NT2/D1 (cell line): ENCODE measurements at regions not wholly inside any gene's neighbourhood (a gene's known extent, or its start where the extent isn't known, plus 50 kb on each side); places are given as distances from the start of the nearest gene placed in this dataset.

Source experiments
- DNase-seq: peaks from one replicate; pipeline ENCODE4 v3.0.0-alpha.2; 2011; ENCODE audit warnings: low read depth, low spot score
- H3K27me3 ChIP-seq: 2 replicates; pipeline ENCODE4 v1.6.0; 2011; ENCODE audit warnings: mild to moderate bottlenecking; ENCODE audit not compliant: insufficient read length, insufficient read depth
- H3K36me3 ChIP-seq: 2 replicates; pipeline ENCODE4 v1.6.1; 2011; ENCODE audit warnings: mild to moderate bottlenecking, low read length, mixed read lengths; ENCODE audit not compliant: insufficient read depth, insufficient read length
- H3K4me1 ChIP-seq: 2 replicates; pipeline ENCODE4 v1.5.1; 2011; ENCODE audit not compliant: insufficient read depth, insufficient read length
- H3K4me3 ChIP-seq: 2 replicates; pipeline ENCODE4 v1.5.1; 2011; ENCODE audit warnings: low read depth; ENCODE audit not compliant: insufficient read length
- H3K9ac ChIP-seq: 2 replicates; pipeline ENCODE4 v1.6.0; 2011; ENCODE audit warnings: low read depth; ENCODE audit not compliant: insufficient read length
- H3K9me3 ChIP-seq: 2 replicates; pipeline ENCODE4 v1.5.1; 2011; ENCODE audit warnings: mild to moderate bottlenecking, low read length; ENCODE audit not compliant: insufficient read depth
- SUZ12 ChIP-seq: IDR thresholded peaks from 2 replicates; pipeline ENCODE4 v1.6.1; 2011; ENCODE audit not compliant: insufficient read length, insufficient read depth; ENCODE audit errors: extremely low read depth
- YY1 ChIP-seq: IDR thresholded peaks from 2 replicates; pipeline ENCODE4 v1.6.1; 2011; ENCODE audit not compliant: insufficient read length, insufficient read depth
- ZNF274 ChIP-seq: IDR thresholded peaks from 2 replicates; pipeline ENCODE4 v1.6.1; 2011; ENCODE audit warnings: mild to moderate bottlenecking, low read depth, low read length

DNA sequence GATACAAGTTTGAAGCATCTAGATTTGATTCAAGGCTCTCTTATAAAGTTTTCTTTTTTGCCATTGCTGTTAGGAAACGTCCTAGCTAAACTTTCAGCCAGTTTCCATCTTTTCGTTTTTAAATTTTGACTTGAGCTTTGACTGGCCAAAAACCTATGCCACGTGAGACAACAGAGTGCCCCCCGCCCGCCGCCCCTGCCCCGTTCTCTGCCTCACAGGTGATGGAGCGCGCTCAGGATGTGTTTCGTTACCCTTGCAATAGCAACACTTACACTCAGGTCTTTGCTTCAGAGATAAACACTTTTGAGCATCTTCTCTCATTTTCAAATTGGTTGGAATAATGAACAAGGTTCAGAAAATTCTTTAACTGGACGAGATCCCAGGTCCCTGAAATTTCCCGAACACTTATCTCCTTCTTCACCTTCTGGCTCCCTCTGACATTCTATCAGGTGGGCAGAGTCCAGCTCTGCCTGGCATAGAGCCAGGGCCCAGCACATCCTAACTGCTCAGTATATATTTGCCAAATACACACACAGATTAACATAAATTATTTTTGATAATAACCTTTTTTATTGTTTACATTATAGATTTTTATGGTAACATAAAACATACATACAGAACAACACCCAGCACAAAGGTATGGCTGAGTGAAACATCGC is 301.1 kb downstream of the IRS2 start:
- Histone ChIP-seq H3K9ac (no peak overlapping the region), H3K4me3 (no peak overlapping the region), H3K9me3 (peaks cover 11% of the 10 kb centered on the region; the same call in 1 of the 2 replicates), H3K4me1 (no peaks in the 10 kb centered on the region), H3K36me3 (no peaks in the 10 kb centered on the region), H3K27me3 (no peaks in the 10 kb centered on the region)
- TF ChIP-seq ZNF274 (no peak), YY1 (no peak)
- DNase-seq = no peak

DNA sequence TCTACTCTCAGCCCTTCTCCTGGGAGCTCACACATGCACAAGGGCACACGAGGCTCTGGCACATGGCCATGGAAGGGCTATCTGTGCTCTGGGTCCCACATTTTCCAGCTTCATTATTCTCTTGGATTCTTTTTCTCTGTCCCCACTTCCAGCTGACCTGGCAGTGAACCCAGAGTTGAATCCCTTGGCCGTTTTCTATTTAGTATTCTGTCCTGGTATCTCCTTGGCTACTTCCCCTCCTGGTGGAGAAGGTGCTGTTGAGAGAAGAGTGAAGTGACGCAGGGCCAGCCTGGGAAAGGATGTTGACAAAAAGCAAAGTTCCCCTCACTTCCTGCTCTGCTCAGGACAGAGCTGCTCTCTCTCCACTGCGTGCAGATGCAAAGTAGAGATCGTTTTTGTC is 303.1 kb downstream of the IRS2 start:
- DNase-seq = no peak
- no peaks in the 10 kb centered on the region for H3K4me1 ChIP-seq
- no peaks in the 10 kb centered on the region for H3K27me3 ChIP-seq
- no peaks in the 10 kb centered on the region for H3K9me3 ChIP-seq
- H3K36me3 ChIP-seq = no peaks in the 10 kb centered on the region
- H3K9ac ChIP-seq = no peak overlapping the region
- TF ChIP-seq ZNF274 = no peak
- no peak for TF ChIP-seq YY1
- no peak for TF ChIP-seq SUZ12
- no peak overlapping the region for H3K4me3 ChIP-seq

DNA sequence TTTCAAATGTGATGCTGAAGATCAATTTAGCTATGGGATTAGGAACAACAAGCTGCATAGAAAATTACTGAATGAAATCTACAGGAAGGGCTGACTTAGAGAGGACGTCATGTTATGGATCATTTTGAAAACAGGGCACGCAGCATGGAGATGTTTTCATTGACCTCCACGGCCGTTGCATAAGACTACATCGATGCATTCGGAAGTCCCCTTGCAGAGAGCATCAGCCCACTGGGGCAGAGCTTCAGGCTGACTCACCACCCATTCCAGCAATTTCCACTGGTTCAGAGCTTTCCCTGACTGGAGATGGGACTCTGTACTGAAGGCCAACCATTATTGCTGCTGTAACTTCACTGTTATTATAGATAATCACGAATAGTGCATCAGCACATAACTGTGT is 305.3 kb downstream of the IRS2 start:
- H3K4me3 ChIP-seq = no peak overlapping the region
- H3K9me3 ChIP-seq = no peaks in the 10 kb centered on the region
- no peaks in the 10 kb centered on the region for H3K27me3 ChIP-seq
- no peaks in the 10 kb centered on the region for H3K4me1 ChIP-seq
- no peak for TF ChIP-seq SUZ12
- TF ChIP-seq ZNF274 = no peak
- no peak for TF ChIP-seq YY1
- no peak overlapping the region for H3K9ac ChIP-seq
- DNase-seq = no peak
- H3K36me3 ChIP-seq = no peaks in the 10 kb centered on the region

DNA sequence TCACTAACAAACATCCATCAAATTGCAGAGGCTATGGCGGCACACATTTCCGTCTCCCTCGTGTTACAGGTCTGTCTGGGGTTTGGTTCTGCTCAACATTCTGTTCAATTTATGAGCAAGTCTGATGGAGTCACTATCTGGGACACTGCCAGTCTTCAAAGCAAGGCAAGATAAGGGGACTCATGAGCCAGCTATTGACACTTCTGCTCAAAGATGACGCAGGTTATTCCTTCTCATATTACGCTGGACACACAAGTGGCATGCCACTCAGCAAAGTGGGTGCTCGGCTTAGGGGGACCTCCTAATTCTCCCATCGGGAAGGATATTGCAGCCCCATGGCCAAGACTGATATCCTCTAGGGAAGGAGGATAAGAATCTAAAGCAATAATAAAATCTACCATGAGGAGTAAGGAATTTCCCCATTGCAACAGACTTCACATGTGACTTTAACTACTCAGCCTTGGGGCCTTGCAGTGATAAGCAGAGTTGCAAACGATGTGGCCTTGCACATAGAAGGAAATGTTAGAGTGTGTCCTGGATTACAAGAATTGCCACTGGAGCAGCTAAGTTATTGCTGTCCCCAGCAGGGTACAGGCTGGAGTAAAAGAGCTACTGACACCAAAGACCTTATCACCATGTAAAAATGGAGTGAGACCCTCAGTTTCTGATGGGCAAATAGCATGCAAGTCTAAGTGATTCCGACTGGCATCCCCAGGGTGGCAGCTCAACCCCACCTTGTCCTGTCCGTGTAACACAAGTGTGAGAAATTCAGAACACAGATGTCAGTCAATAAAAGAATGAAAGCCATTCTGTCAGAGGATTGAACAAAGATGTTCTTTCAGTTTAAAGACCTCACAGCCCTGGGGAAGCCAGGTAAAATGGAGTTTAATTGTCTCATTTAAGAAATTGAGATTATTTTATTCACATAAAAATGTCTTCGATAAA is 306.1 kb downstream of the IRS2 start:
- TF ChIP-seq SUZ12 (no peak), YY1 (no peak), ZNF274 (no peak)
- DNase-seq = no peak
- no peak overlapping the region for H3K9ac ChIP-seq

DNA sequence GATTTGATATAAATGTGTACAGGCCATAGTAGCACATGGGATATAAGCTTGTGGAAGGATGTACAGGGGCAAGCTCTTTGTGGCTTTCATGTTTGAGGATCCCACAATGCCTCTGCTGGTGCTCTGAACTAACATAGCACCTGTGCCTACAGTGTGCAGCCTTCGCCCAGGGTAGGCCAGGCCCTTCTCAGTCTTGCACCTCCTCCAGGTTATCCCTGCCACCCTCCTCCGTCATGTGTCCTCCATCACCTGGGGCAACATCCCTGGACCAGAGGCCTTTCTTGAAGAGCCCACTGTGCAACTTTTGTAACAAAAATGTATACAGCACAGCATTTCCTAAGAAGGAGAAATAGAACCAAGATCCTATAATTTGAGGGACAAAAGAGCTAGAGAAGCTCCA is 306.8 kb downstream of the IRS2 start:
- no peak for DNase-seq
- Histone ChIP-seq H3K9me3 (no peaks in the 10 kb centered on the region), H3K4me1 (no peaks in the 10 kb centered on the region), H3K9ac (no peak overlapping the region), H3K4me3 (no peak overlapping the region), H3K27me3 (no peaks in the 10 kb centered on the region), H3K36me3 (no peaks in the 10 kb centered on the region)
- no peak for TF ChIP-seq ZNF274
- TF ChIP-seq YY1 = no peak
- no peak for TF ChIP-seq SUZ12

More for the DNA sequence above, 306.1 kb downstream of the IRS2 start:
- H3K9me3 ChIP-seq = no peaks in the 10 kb centered on the region
- H3K27me3 ChIP-seq = no peaks in the 10 kb centered on the region
- no peak overlapping the region for H3K4me3 ChIP-seq
- no peaks in the 10 kb centered on the region for H3K4me1 ChIP-seq
- no peaks in the 10 kb centered on the region for H3K36me3 ChIP-seq

DNA sequence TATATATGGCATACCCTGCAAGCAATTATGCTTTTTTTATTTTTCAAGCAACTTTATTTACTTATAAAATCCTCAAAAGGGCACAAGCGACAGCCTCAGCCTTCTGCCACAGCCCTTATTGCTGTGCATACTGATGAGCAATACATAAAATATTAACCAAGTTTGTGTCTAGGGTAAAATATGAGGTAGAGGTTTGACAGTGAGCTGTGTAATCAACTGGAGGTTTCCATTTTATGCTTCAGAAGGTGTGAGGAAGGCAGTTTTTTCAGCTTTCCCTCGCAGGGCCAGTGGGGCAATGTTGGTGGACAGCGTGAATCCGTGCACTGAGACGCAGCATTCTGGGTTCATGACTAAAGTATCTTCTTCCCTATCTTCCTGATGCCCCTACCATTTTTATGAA is 310.4 kb downstream of the IRS2 start:
- TF ChIP-seq SUZ12 (no peak), YY1 (no peak), ZNF274 (no peak)
- H3K9ac ChIP-seq = no peak overlapping the region
- H3K36me3 ChIP-seq = no peaks in the 10 kb centered on the region
- H3K27me3 ChIP-seq = no peaks in the 10 kb centered on the region
- no peaks in the 10 kb centered on the region for H3K9me3 ChIP-seq
- H3K4me3 ChIP-seq = no peak overlapping the region
- H3K4me1 ChIP-seq = no peaks in the 10 kb centered on the region
- DNase-seq = no peak

DNA sequence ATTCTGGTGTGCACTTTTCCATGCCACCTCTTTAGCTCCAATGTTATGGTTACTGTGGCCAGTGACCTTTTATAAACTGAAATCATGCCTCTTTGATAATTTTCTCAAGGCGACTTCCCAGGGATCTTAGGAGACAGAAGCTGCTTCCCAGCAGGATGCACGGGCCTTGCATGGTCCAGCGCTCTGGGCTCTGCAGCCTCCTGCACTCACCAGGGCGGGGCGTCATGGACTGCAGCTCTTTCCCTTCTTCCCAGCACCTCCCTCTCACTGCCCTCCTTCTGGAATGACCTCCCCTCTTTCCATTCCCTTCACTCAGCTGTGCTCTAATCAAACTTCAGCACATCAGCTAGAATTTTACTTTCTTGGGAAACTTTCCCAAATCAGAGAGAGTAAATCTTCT is 318.3 kb downstream of the IRS2 start:
- H3K9ac ChIP-seq = no peak overlapping the region
- no peak overlapping the region for H3K4me3 ChIP-seq
- H3K27me3 ChIP-seq = no peaks in the 10 kb centered on the region
- no peaks in the 10 kb centered on the region for H3K4me1 ChIP-seq
- DNase-seq = no peak
- TF ChIP-seq YY1 (no peak), ZNF274 (no peak), SUZ12 (no peak)
- no peaks in the 10 kb centered on the region for H3K9me3 ChIP-seq
- H3K36me3 ChIP-seq = no peaks in the 10 kb centered on the region
